AG09309 (cell line): ENCODE measurements at regions not wholly inside any gene's neighbourhood (a gene's known extent, or its start where the extent isn't known, plus 50 kb on each side); places are given as distances from the start of the nearest gene placed in this dataset.

Experiments
- DNase-seq: peaks from one replicate; pipeline ENCODE4 v3.0.0-alpha.2; 2010; ENCODE audit warnings: low read depth
- H3K4me3 ChIP-seq: 2 replicates; pipeline ENCODE4 v1.5.1; 2011; ENCODE audit warnings: mild to moderate bottlenecking, low read depth, low read length, moderate library complexity; ENCODE audit not compliant: control insufficient read depth
- CTCF ChIP-seq: IDR thresholded peaks from 2 replicates; pipeline ENCODE4 v1.5.1; 2011; ENCODE audit warnings: mild to moderate bottlenecking, low read depth, low read length, inconsistent platforms; ENCODE audit not compliant: insufficient read depth, control insufficient read depth; ENCODE audit errors: missing control alignments

GRCh38 chr2:193776988-193777387 is 1582.3 kb upstream of the TMEFF2 start:
- no peak for TF ChIP-seq CTCF
- no peak for DNase-seq
- H3K4me3 ChIP-seq: no peak overlapping the region

- no peak for DNase-seq
- no peak overlapping the region for H3K4me3 ChIP-seq
- TF ChIP-seq CTCF: no peak
Measured at GRCh38 chr2:193774166-193774565, 1579.4 kb upstream of the TMEFF2 start.

- no peak for TF ChIP-seq CTCF
- no peak for DNase-seq
- no peak overlapping the region for H3K4me3 ChIP-seq
Measured at GRCh38 chr2:193751299-193751698, 1556.6 kb upstream of the TMEFF2 start.

- H3K4me3 ChIP-seq: no peak overlapping the region
- no peak for DNase-seq
- TF ChIP-seq CTCF: no peak
Measured at GRCh38 chr2:193749485-193749884, 1554.8 kb upstream of the TMEFF2 start.

- no peak overlapping the region for H3K4me3 ChIP-seq
- no peak for TF ChIP-seq CTCF
- DNase-seq: no peak
Measured at GRCh38 chr2:193743089-193743488, 1548.4 kb upstream of the TMEFF2 start.

- no peak for DNase-seq
- TF ChIP-seq CTCF: no peak
- H3K4me3 ChIP-seq: no peak overlapping the region
Measured at GRCh38 chr2:193738892-193739291, 1544.2 kb upstream of the TMEFF2 start.

- H3K4me3 ChIP-seq: no peak overlapping the region
- DNase-seq: no peak
- no peak for TF ChIP-seq CTCF
Measured at GRCh38 chr2:193712912-193713311, 1518.2 kb upstream of the TMEFF2 start.
